HEK293T (cell line): ENCODE measurements at regions not wholly inside any gene's neighbourhood (a gene's known extent, or its start where the extent isn't known, plus 50 kb on each side); places are given as distances from the start of the nearest gene placed in this dataset.

Experiments used
- ARNT ChIP-seq: fragments of 450-650 bp; IDR thresholded peaks from 2 replicates; pipeline ENCODE4 v1.6.1; 2017; ENCODE audit warnings: mild to moderate bottlenecking
- BHLHE40 ChIP-seq: fragments of 450-650 bp; IDR thresholded peaks from 2 replicates; pipeline ENCODE4 v1.6.1; 2016; ENCODE audit warnings: mild to moderate bottlenecking, moderate library complexity, borderline replicate concordance
- ELF4 ChIP-seq: fragments of 450-650 bp; IDR thresholded peaks from 2 replicates; pipeline ENCODE4 v1.6.1; 2017; ENCODE audit warnings: antibody characterized with exemption
- FOXA1 ChIP-seq: fragments of 450-650 bp; IDR thresholded peaks from 2 replicates; pipeline ENCODE4 v1.6.1; 2016; ENCODE audit warnings: mild to moderate bottlenecking
- FOXK2 ChIP-seq: fragments of 450-650 bp; IDR thresholded peaks from 2 replicates; pipeline ENCODE4 v1.6.1; 2016; ENCODE audit warnings: mild to moderate bottlenecking
- FOXM1 ChIP-seq: fragments of 450-650 bp; IDR thresholded peaks from 2 replicates; pipeline ENCODE4 v1.6.1; 2017; ENCODE audit warnings: mild to moderate bottlenecking, borderline replicate concordance
- HDGF ChIP-seq: fragments of 450-650 bp; IDR thresholded peaks from 2 replicates; pipeline ENCODE4 v1.6.1; 2017; ENCODE audit warnings: antibody characterized with exemption, borderline replicate concordance
- LEF1 ChIP-seq: fragments of 450-650 bp; IDR thresholded peaks from 2 replicates; pipeline ENCODE4 v1.6.1; 2017; ENCODE audit warnings: mild to moderate bottlenecking, borderline replicate concordance
- NFRKB ChIP-seq: fragments of 450-650 bp; IDR thresholded peaks from 2 replicates; pipeline ENCODE4 v1.6.1; 2016; ENCODE audit warnings: mild to moderate bottlenecking, moderate library complexity
- SP1 ChIP-seq: fragments of 450-650 bp; IDR thresholded peaks from 2 replicates; pipeline ENCODE4 v1.6.1; 2017
- SUZ12 ChIP-seq: fragments of 450-650 bp; IDR thresholded peaks from 2 replicates; pipeline ENCODE4 v1.6.1; 2016; ENCODE audit warnings: mild to moderate bottlenecking
- TARDBP ChIP-seq: fragments of 450-650 bp; IDR thresholded peaks from 2 replicates; pipeline ENCODE4 v1.6.1; 2016

GRCh38 chr1:61579802-61580201 lies 145.1 kb downstream of the TM2D1 start:
- TF ChIP-seq SP1 (no peak), NFRKB (no peak), SUZ12 (no peak), FOXM1 (no peak), HDGF (no peak), TARDBP (no peak), BHLHE40 (no peak), FOXA1 (no peak), ELF4 (no peak), FOXK2 (no peak), ARNT (no peak), LEF1 (no peak)
